ENCODE measurements at regions not wholly inside any gene's neighbourhood (a gene's known extent, or its start where the extent isn't known, plus 50 kb on each side); places are given as distances from the start of the nearest gene placed in this dataset.

GRCh38 chr10:78727251-78727650 lies 341.5 kb upstream of the ZMIZ1 start:
- Histone ChIP-seq H3K36me3 (ENCODE audit: control insufficient read depth, insufficient read depth, low read length) (no peaks in the 10 kb centered on the region), H3K27ac (ENCODE audit: insufficient read depth, low read length) (no peak overlapping the region), H4K20me1 (ENCODE audit: control insufficient read depth, extremely low read depth, insufficient read depth, low read length) (no peaks in the 10 kb centered on the region), H3K9me3 (ENCODE audit: control insufficient read depth, insufficient read depth, low read depth, low read length) (no peaks in the 10 kb centered on the region), H3K9ac (ENCODE audit: insufficient read depth, low read length) (no peak overlapping the region), H2AFZ (ENCODE audit: low read length) (no peak overlapping the region), H3K4me2 (ENCODE audit: extremely low read depth, insufficient read depth, low read length) (no peak overlapping the region), H3K27me3 (ENCODE audit: control insufficient read depth, insufficient read depth, low read length) (peaks cover 21% of the 10 kb centered on the region), H3K4me3 (replicated peaks in 1 of 4; ENCODE audit: control extremely low read depth in 1 of 4, insufficient read depth in 1 of 4, low read depth in 3 of 4, low read length in 4 of 4) (no peak overlapping the region), H3K4me1 (ENCODE audit: control insufficient read depth, extremely low read depth, insufficient read depth, low read length) (no peaks in the 10 kb centered on the region), H3K79me2 (ENCODE audit: control insufficient read depth, insufficient read depth, low read length) (no peaks in the 10 kb centered on the region)
- DNase-seq (ENCODE audit: low read depth in 2 of 2): no peak
- no peak for TF ChIP-seq EZH2 (IDR thresholded peaks at IDR 0.05; ENCODE audit: low read length, missing control alignments)

GRCh38 chr10:78727728-78728127 lies 341.0 kb upstream of the ZMIZ1 start:
- TF ChIP-seq CTCF (conservative IDR thresholded peaks at IDR 0.05 in 1 of 2, IDR thresholded peaks at IDR 0.05 in 1 of 2; ENCODE audit: low read depth in 1 of 2, low read length in 2 of 2): no peak
- no peak for TF ChIP-seq EZH2 (IDR thresholded peaks at IDR 0.05; ENCODE audit: low read length, missing control alignments)
- Histone ChIP-seq H4K20me1 (ENCODE audit: control insufficient read depth, extremely low read depth, insufficient read depth, low read length) (no peaks in the 10 kb centered on the region), H3K79me2 (ENCODE audit: control insufficient read depth, insufficient read depth, low read length) (no peaks in the 10 kb centered on the region), H2AFZ (ENCODE audit: low read length) (no peak overlapping the region), H3K27me3 (ENCODE audit: control insufficient read depth, insufficient read depth, low read length) (peaks cover 21% of the 10 kb centered on the region), H3K36me3 (ENCODE audit: control insufficient read depth, insufficient read depth, low read length) (no peaks in the 10 kb centered on the region), H3K27ac (ENCODE audit: insufficient read depth, low read length) (no peak overlapping the region), H3K9ac (ENCODE audit: insufficient read depth, low read length) (no peak overlapping the region), H3K9me3 (ENCODE audit: control insufficient read depth, insufficient read depth, low read depth, low read length) (no peaks in the 10 kb centered on the region), H3K4me3 (replicated peaks in 1 of 4; ENCODE audit: control extremely low read depth in 1 of 4, insufficient read depth in 1 of 4, low read depth in 3 of 4, low read length in 4 of 4) (no peak overlapping the region), H3K4me2 (ENCODE audit: extremely low read depth, insufficient read depth, low read length) (no peak overlapping the region), H3K4me1 (ENCODE audit: control insufficient read depth, extremely low read depth, insufficient read depth, low read length) (no peaks in the 10 kb centered on the region)
- DNase-seq (ENCODE audit: low read depth in 2 of 2): no peak

- Histone ChIP-seq H3K27ac (ENCODE audit: insufficient read depth, low read length) (no peak overlapping the region), H3K4me1 (ENCODE audit: control insufficient read depth, extremely low read depth, insufficient read depth, low read length) (no peaks in the 10 kb centered on the region), H3K27me3 (ENCODE audit: control insufficient read depth, insufficient read depth, low read length) (peaks cover 23% of the 10 kb centered on the region)
Observed at GRCh38 chr10:78728176-78728575, 340.6 kb upstream of the ZMIZ1 start.

More at GRCh38 chr10:78728176-78728575, 340.6 kb upstream of the ZMIZ1 start:
- TF ChIP-seq EZH2 (IDR thresholded peaks at IDR 0.05; ENCODE audit: low read length, missing control alignments) (no peak), CTCF (conservative IDR thresholded peaks at IDR 0.05 in 1 of 2, IDR thresholded peaks at IDR 0.05 in 1 of 2; ENCODE audit: low read depth in 1 of 2, low read length in 2 of 2) (no peak)
- no peak for DNase-seq (ENCODE audit: low read depth in 2 of 2)
- Histone ChIP-seq H3K79me2 (ENCODE audit: control insufficient read depth, insufficient read depth, low read length) (no peaks in the 10 kb centered on the region), H3K36me3 (ENCODE audit: control insufficient read depth, insufficient read depth, low read length) (no peaks in the 10 kb centered on the region), H3K9me3 (ENCODE audit: control insufficient read depth, insufficient read depth, low read depth, low read length) (no peaks in the 10 kb centered on the region), H3K4me2 (ENCODE audit: extremely low read depth, insufficient read depth, low read length) (no peak overlapping the region), H3K4me3 (replicated peaks in 1 of 4; ENCODE audit: control extremely low read depth in 1 of 4, insufficient read depth in 1 of 4, low read depth in 3 of 4, low read length in 4 of 4) (no peak overlapping the region), H3K9ac (ENCODE audit: insufficient read depth, low read length) (no peak overlapping the region), H2AFZ (ENCODE audit: low read length) (no peak overlapping the region), H4K20me1 (ENCODE audit: control insufficient read depth, extremely low read depth, insufficient read depth, low read length) (no peaks in the 10 kb centered on the region)
